ENCODE measurements at regions not wholly inside any gene's neighbourhood (a gene's known extent, or its start where the extent isn't known, plus 50 kb on each side); places are given as distances from the start of the nearest gene placed in this dataset.

DNA sequence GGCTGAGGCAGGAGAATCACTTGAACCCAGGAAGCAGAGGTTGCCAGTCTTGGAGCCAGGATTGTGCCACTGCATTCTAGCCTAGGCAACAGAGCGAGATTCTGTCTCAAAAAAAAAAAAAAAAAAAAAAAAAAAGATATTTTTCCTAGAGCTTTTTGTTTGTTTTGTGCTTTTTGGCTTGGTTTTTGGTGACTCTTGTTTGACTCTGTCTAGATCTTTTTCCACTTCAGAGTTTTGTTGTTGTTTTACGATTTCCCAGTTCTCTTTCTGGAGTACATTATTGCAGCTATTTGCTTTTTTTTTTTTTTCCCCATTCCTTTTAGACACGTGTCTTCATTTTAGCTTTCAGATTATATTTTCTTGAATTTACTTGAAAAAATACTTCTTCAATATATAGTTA, 67.0 kb upstream of the AKAP12 start:
- TF ChIP-seq POLR2AphosphoS5 (IDR thresholded peaks at IDR 0.05; ENCODE audit: low read depth, low read length) (no peak), TAF1 (IDR thresholded peaks at IDR 0.05; ENCODE audit: low read depth, low read length) (no peak), SPI1 (IDR thresholded peaks at IDR 0.05; ENCODE audit: low read depth, low read length) (no peak), POLR2A (IDR thresholded peaks at IDR 0.05; ENCODE audit: low read depth, low read length) (no peak)

All from GM12891 (cell line).